Lower lobe of right lung (tissue), 2 donors: ENCODE measurements at regions not wholly inside any gene's neighbourhood (a gene's known extent, or its start where the extent isn't known, plus 50 kb on each side); places are given as distances from the start of the nearest gene placed in this dataset.
A peak's percentile ranks its signal among the peaks of the same experiment; 100 is the strongest.

Experiments
- ATAC-seq, 2 donors: fragments of 200-7000 bp; cut with Tn5 transposase; one replicate each; pipeline ENCODE4 v1.9.1; 2020 to 2022; ENCODE audit warnings: mild to moderate bottlenecking in 2 of 2, moderate library complexity in 2 of 2
- DNase-seq: peaks from one replicate; pipeline ENCODE4 v3.0.0-alpha.2; 2020
- H3K27ac ChIP-seq: fragments of 200-600 bp; one replicate; pipeline ENCODE4 v1.8.0; 2022
- H3K27me3 ChIP-seq: fragments of 200-600 bp; one replicate; pipeline ENCODE4 v1.8.0; 2022; ENCODE audit warnings: low read depth
- H3K36me3 ChIP-seq: fragments of 200-600 bp; one replicate; pipeline ENCODE4 v1.8.0; 2022; ENCODE audit warnings: mild to moderate bottlenecking
- H3K4me1 ChIP-seq: fragments of 200-600 bp; one replicate; pipeline ENCODE4 v1.8.0; 2022
- H3K4me3 ChIP-seq: fragments of 200-600 bp; one replicate; pipeline ENCODE4 v1.8.0; 2022; ENCODE audit warnings: mild to moderate bottlenecking
- H3K9me3 ChIP-seq: fragments of 200-600 bp; one replicate; pipeline ENCODE4 v1.8.0; 2022
- CTCF ChIP-seq: fragments of 200-600 bp; IDR thresholded peaks from one replicate; pipeline ENCODE4 v1.8.0; 2022; ENCODE audit warnings: antibody characterized with exemption, mild to moderate bottlenecking
- intact Hi-C: fragments of 100-400 bp; cut with DNase I; formaldehyde crosslinking; loops from one replicate; pipeline ENCODE4 v1.11.0; 2022
- donor health status: DM: no; HTN: yes; CAD: no; lungs with severe emphysema.

- Histone ChIP-seq H3K4me1 (no peaks in the 10 kb centered on the region), H3K27me3 (no peaks in the 10 kb centered on the region), H3K4me3 (no peak overlapping the region), H3K36me3 (no peaks in the 10 kb centered on the region), H3K27ac (no peak overlapping the region), H3K9me3 (no peaks in the 10 kb centered on the region)
- intact Hi-C loops = no loop called here
- ATAC-seq (no peak), DNase-seq (no peak)
- TF ChIP-seq CTCF = no peak
Measured at GRCh38 chr1:30200161-30200560, 523.2 kb downstream of the MATN1 start.

- H3K4me1 ChIP-seq = no peaks in the 10 kb centered on the region
- TF ChIP-seq CTCF = no peak
- no peak overlapping the region for H3K4me3 ChIP-seq
- H3K27me3 ChIP-seq = no peaks in the 10 kb centered on the region
- no peaks in the 10 kb centered on the region for H3K36me3 ChIP-seq
- intact Hi-C loops = no loop called here
- no peak overlapping the region for H3K27ac ChIP-seq
- no peak for ATAC-seq
- no peaks in the 10 kb centered on the region for H3K9me3 ChIP-seq
- no peak for DNase-seq
Measured at GRCh38 chr1:30199563-30199962, 523.8 kb downstream of the MATN1 start.

GRCh38 chr1:30198795-30199403, 524.5 kb downstream of the MATN1 start:
- no peaks in the 10 kb centered on the region for H3K4me1 ChIP-seq
- no peak overlapping the region for H3K27ac ChIP-seq
- ATAC-seq = no peak
- no peak for DNase-seq
- H3K4me3 ChIP-seq = no peak overlapping the region
- no peaks in the 10 kb centered on the region for H3K36me3 ChIP-seq
- intact Hi-C loops = no loop called here
- no peak for TF ChIP-seq CTCF
- H3K27me3 ChIP-seq = no peaks in the 10 kb centered on the region
- H3K9me3 ChIP-seq = no peaks in the 10 kb centered on the region

- H3K4me1 ChIP-seq = no peaks in the 10 kb centered on the region
- ATAC-seq = no peak
- intact Hi-C loops = no loop called here
Measured at GRCh38 chr1:30198451-30198760, 525.0 kb downstream of the MATN1 start.

GRCh38 chr1:30197639-30198450, 525.5 kb downstream of the MATN1 start:
- DNase-seq = no peak
- H3K27me3 ChIP-seq = no peaks in the 10 kb centered on the region
- ATAC-seq = peak in 1 of 2 donors; percentile 36
- no peak overlapping the region for H3K27ac ChIP-seq
- no peaks in the 10 kb centered on the region for H3K9me3 ChIP-seq
- intact Hi-C loops = no loop called here
- H3K4me3 ChIP-seq = no peak overlapping the region
- no peak for TF ChIP-seq CTCF
- H3K36me3 ChIP-seq = no peaks in the 10 kb centered on the region
- H3K4me1 ChIP-seq = no peaks in the 10 kb centered on the region

More at GRCh38 chr1:30198451-30198760, 525.0 kb downstream of the MATN1 start:
- Histone ChIP-seq H3K9me3 (no peaks in the 10 kb centered on the region), H3K4me3 (no peak overlapping the region), H3K27me3 (no peaks in the 10 kb centered on the region), H3K27ac (no peak overlapping the region), H3K36me3 (no peaks in the 10 kb centered on the region)
- TF ChIP-seq CTCF = no peak
- no peak for DNase-seq
